VCaP (cell line): ENCODE measurements at regions not wholly inside any gene's neighbourhood (a gene's known extent, or its start where the extent isn't known, plus 50 kb on each side); places are given as distances from the start of the nearest gene placed in this dataset.

ENCODE experiments used
- H3K27ac ChIP-seq: fragments of 450-650 bp; 2 replicates; pipeline ENCODE4 v1.5.1; 2017
- TF ChIP-seq, protein P1 (sequence below): fragments of 450-650 bp; conservative IDR thresholded peaks from 2 replicates; pipeline ENCODE4 v1.5.1; 2017; ENCODE audit warnings: mild to moderate bottlenecking, moderate library complexity

DNA sequence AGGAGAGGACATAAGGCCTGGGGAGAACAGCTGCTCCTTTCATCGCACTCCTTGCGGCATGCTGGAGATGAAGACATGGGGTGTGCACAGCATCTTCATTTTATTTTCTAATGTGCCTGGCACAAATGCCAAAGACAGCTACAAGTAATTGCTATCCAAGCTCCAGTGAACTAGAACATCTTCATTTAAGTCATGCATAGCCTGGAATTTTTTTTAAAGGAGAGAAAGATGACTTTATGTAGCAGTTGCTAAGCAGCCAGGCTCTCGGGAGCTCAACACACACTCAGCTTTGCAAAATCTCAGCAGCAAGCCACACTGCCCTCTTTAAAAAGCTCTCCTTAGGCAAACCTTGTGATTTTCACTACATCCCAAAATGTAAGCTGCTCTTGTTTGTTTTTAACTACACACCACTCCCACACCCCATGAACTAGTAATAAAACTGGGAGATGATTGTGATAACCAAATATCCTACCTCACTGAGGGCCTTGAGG lies 164.5 kb upstream of the POU2AF2 start:
- TF ChIP-seq, protein P1, sequence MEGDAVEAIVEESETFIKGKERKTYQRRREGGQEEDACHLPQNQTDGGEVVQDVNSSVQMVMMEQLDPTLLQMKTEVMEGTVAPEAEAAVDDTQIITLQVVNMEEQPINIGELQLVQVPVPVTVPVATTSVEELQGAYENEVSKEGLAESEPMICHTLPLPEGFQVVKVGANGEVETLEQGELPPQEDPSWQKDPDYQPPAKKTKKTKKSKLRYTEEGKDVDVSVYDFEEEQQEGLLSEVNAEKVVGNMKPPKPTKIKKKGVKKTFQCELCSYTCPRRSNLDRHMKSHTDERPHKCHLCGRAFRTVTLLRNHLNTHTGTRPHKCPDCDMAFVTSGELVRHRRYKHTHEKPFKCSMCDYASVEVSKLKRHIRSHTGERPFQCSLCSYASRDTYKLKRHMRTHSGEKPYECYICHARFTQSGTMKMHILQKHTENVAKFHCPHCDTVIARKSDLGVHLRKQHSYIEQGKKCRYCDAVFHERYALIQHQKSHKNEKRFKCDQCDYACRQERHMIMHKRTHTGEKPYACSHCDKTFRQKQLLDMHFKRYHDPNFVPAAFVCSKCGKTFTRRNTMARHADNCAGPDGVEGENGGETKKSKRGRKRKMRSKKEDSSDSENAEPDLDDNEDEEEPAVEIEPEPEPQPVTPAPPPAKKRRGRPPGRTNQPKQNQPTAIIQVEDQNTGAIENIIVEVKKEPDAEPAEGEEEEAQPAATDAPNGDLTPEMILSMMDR: no peak; the same call in 1 of the 2 replicates
- H3K27ac ChIP-seq: peak overlapping the region; percentile 84

DNA sequence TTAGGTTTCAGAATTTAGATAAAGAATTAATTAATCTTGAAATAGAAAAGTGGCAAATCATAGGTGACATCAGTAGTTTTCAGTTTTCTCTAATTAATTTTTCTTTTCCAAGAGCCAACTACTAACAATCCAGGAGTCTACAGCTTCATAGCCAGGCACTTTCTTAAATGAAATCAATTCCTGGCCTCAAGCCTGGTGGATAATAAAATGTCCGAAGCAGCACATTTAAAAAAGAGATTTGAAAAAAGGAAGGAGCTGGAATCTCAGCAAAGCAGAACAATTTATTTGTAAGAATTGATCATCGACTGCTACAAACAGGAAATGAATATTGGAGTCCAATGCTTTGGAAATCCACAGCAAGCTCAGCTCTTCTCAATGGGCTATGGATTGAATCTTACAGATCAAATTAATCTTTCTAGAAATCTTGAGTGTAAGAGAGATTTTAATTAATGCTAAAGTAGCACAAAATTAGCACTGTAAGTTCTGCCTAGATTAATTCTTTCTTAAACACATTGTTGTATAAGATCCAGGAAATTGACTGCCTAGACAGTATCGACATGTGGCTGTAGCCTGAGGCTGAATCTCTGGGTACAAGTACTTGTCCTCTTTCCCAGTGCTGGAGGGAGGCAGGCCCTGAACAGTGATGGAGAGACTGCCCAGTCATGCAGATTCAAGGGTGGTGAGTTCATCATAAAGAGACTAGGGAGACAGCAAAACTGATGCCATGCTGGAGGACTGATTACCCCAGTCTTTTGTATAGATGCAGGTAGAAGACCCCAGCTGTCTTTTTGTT lies 167.8 kb upstream of the POU2AF2 start:
- TF ChIP-seq, protein P1: no peak
- no peak overlapping the region for H3K27ac ChIP-seq

DNA sequence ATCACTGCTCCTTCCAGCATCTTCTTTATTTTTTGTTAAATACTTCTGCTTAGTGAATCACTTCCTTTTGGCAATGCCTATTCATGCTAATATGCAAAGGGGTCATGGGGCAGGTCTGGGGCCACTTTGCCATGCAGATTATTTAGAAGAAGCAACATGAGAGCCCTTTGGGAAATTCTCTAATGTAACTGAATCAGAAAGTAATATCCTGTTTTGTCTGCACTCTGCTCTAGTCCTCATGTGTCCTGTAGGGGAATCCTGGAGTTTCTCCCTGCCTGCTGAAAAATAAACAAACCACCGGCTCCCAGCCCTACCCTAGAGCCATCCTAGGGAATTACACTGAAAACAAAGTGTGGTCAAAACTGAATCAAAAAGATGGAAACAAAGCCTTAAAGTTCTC lies 176.5 kb upstream of the POU2AF2 start:
- no peak overlapping the region for H3K27ac ChIP-seq
- TF ChIP-seq, protein P1: no peak; the same call in 1 of the 2 replicates

DNA sequence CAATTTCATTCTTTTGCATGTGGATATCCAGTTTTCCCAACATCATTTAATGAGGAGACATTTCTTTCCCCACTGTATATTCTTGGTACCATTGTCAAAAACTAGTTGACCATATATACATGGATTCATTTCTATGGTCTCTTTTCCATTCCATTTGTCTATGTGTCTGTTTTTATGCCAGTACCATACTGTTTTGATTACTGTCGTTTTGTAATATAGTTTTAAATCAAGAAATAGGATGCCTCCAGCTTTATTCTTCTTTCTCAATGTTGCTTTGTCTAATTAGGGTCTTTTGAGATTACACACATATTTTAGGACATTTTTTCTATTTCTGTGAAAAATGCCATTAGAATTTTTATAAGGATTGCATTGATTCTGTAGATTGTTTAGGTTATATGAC lies 177.5 kb upstream of the POU2AF2 start:
- no peak overlapping the region for H3K27ac ChIP-seq
- TF ChIP-seq, protein P1: no peak

DNA sequence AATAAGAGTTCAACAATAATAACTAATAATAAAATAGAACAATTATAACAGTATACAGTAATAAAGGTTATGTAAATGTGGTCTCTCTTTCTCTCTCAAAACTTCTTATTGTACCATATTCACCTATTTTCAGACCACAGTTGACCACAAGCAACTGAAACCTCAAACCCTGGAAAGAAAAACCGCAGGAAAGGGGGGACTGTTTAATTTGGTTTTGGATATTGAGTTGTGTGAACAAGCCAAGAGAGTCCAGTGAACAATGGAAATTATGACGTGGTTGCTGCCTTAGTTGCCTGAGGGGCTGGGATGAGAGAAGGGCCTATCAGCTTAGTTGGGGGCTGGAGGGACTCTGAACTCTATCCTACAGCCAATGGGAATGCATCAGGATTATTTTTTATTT lies 178.7 kb upstream of the POU2AF2 start:
- TF ChIP-seq, protein P1: no peak
- H3K27ac ChIP-seq: no peak overlapping the region

DNA sequence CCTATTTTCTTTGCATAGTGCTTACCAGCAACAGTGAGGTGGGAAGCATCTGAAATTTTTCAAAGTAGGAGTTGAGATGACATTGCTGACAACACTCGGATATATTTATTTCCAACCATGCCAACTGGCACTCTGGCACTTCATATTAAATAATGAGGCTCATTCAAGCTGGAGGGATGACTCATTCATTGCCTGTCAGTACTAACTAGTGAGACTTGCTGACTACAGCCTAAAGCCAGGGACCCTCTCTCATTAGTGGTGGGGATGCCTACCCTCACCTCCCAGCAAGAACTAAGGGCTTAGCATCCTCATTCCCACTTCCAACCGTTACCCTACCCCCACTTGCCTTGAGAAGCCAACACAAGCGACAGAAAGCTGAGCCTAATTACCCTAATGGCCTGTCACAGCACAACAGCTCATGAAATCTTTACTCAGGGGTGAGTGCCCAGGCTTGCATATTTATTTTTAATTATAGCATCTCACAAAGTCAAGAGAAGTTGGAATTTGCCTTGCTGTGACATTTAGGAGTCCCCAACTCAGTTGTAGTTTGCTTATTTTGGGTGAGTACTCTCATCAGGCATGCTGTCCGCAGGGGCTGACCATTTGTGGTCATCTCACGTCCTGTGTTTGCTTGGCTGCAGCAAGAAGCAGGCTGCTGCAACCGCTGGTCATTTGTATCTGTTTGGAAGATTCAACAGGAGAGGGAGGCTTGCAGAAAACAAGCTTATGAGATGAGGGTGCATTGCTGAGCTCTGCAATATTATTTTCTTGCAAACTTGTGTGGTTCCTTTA lies 181.6 kb upstream of the POU2AF2 start:
- TF ChIP-seq, protein P1: no peak
- H3K27ac ChIP-seq: no peak overlapping the region

DNA sequence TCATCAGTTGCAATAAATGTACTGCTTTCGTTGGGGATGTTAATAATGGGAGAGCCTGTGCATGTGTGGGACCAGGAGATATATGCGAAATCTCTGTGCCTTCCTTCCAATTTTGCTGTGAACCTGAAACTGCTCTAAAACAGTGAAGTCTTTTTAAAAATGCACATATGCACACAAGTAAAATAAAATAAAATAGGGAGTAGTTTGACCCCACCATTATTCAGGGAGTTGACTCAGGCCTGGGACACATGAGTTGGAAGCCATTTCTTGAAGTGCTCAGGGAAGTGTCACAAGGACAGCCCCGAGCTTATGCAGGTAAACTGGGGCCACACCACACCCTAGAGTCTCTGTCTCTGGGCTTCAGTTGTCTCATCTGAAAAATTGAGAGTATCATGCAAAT lies 183.1 kb upstream of the POU2AF2 start:
- no peak overlapping the region for H3K27ac ChIP-seq
- TF ChIP-seq, protein P1: no peak
